ENCODE measurements at regions not wholly inside any gene's neighbourhood (a gene's known extent, or its start where the extent isn't known, plus 50 kb on each side); places are given as distances from the start of the nearest gene placed in this dataset.

- no peak for TF ChIP-seq CTCF (IDR thresholded peaks at IDR 0.05; ENCODE audit: low read depth, low read length)
- no peak for TF ChIP-seq EZH2phosphoT487 (IDR thresholded peaks at IDR 0.05; ENCODE audit: low read depth)
These were observed 59.0 kb upstream of the KLF4 start for GRCh38 chr9:107548298-107549142.
